ENCODE measurements at regions not wholly inside any gene's neighbourhood (a gene's known extent, or its start where the extent isn't known, plus 50 kb on each side); places are given as distances from the start of the nearest gene placed in this dataset.

DNA sequence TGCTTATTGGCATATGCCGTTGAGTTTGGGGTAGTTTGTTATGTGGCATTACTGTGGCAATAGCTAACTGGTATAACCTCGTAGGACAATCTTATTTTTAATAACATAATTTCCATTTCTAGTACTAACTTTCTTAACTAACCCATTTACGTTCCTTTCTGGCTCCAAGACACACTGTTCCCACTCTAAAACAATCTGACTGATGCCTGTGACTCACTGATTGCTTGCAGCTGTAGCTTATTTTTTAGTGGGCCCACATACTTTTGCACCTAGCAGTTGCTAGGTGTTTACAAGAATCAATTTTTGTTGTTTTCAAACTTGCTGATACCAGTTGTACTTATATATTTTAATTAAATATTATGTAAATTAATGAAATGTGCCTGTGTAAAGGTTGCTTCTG is 52.2 kb downstream of the FAT3 start:
- 78% methylated on average over 3 of the region's 3 CpGs for WGBS (ENCODE audit: insufficient coverage)
- no peak overlapping the region for H3K4me3 Mint-ChIP-seq

DNA sequence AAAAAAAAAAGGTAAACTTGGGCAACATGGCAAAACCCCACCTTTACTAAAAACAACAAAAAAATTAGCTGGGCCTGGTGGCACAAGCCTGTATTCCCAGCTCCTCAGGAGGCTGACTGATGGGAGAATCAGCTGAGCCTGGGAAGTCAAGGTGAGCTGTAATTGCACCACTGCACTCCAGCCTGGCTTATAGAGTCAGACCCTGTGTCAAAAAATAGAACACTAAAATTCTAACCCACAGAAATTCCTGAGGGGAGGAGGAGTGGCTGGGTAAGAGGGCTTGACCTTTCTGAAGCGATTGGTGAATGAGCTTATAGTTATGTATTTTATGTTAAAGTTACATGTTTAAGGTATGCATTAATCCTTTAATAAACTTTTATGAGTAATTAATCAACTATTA is 53.3 kb downstream of the FAT3 start:
- Histone ChIP-seq H3K9me3 (ENCODE audit: control insufficient read depth, insufficient read depth, low read length) (no peaks in the 10 kb centered on the region), H3K4me1 (ENCODE audit: control insufficient read depth, insufficient read depth, low read length) (no peaks in the 10 kb centered on the region), H3K36me3 (ENCODE audit: control insufficient read depth, insufficient read depth, low read length) (no peaks in the 10 kb centered on the region), H3K27ac (ENCODE audit: low read length) (no peak overlapping the region), H3K27me3 (ENCODE audit: control insufficient read depth, insufficient read depth, low read length) (no peaks in the 10 kb centered on the region), H3K4me3 (ENCODE audit: low read length) (no peak overlapping the region)
- Mint-ChIP-seq H3K4me1 (no peaks in the 10 kb centered on the region), H3K27ac (no peak overlapping the region), H3K4me3 (no peak overlapping the region), H3K9me3 (peaks cover 4 to 9% of the 10 kb centered on the region in 2 donors), H3K36me3 (no peaks in the 10 kb centered on the region), H3K27me3 (ENCODE audit: low read depth in 2 of 2) (no peaks in the 10 kb centered on the region)
- no CpG with 5 or more reads among the region's 1 CpG for WGBS (ENCODE audit: insufficient coverage)
- TF ChIP-seq, protein P1, sequence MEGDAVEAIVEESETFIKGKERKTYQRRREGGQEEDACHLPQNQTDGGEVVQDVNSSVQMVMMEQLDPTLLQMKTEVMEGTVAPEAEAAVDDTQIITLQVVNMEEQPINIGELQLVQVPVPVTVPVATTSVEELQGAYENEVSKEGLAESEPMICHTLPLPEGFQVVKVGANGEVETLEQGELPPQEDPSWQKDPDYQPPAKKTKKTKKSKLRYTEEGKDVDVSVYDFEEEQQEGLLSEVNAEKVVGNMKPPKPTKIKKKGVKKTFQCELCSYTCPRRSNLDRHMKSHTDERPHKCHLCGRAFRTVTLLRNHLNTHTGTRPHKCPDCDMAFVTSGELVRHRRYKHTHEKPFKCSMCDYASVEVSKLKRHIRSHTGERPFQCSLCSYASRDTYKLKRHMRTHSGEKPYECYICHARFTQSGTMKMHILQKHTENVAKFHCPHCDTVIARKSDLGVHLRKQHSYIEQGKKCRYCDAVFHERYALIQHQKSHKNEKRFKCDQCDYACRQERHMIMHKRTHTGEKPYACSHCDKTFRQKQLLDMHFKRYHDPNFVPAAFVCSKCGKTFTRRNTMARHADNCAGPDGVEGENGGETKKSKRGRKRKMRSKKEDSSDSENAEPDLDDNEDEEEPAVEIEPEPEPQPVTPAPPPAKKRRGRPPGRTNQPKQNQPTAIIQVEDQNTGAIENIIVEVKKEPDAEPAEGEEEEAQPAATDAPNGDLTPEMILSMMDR (IDR thresholded peaks at IDR 0.05) = no peak
- no peak for DNase-seq
- intact Hi-C loops (cut with micrococcal nuclease) = no loop called here
- ATAC-seq = no peak

More for the DNA sequence above, 52.2 kb downstream of the FAT3 start:
- no peaks in the 10 kb centered on the region for H3K27me3 ChIP-seq (ENCODE audit: control insufficient read depth, insufficient read depth, low read length)
- H3K27ac ChIP-seq (ENCODE audit: low read length) = no peak overlapping the region
- no peaks in the 10 kb centered on the region for H3K9me3 ChIP-seq (ENCODE audit: control insufficient read depth, insufficient read depth, low read length)
- DNase-seq (no peak), ATAC-seq (no peak)
- TF ChIP-seq, protein P1 (IDR thresholded peaks at IDR 0.05) = no peak
- intact Hi-C loops (cut with micrococcal nuclease) = no loop called here
- no peaks in the 10 kb centered on the region for H3K36me3 ChIP-seq (ENCODE audit: control insufficient read depth, insufficient read depth, low read length)
- no peak overlapping the region for H3K4me3 ChIP-seq (ENCODE audit: low read length)
- no peak overlapping the region for H3K27ac Mint-ChIP-seq
- H3K4me1 Mint-ChIP-seq = no peaks in the 10 kb centered on the region
- peaks cover 10% of the 10 kb centered on the region in 2 donors for H3K9me3 Mint-ChIP-seq
- H3K27me3 Mint-ChIP-seq (ENCODE audit: low read depth in 2 of 2) = no peaks in the 10 kb centered on the region
- H3K4me1 ChIP-seq (ENCODE audit: control insufficient read depth, insufficient read depth, low read length) = no peaks in the 10 kb centered on the region
- H3K36me3 Mint-ChIP-seq = no peaks in the 10 kb centered on the region

DNA sequence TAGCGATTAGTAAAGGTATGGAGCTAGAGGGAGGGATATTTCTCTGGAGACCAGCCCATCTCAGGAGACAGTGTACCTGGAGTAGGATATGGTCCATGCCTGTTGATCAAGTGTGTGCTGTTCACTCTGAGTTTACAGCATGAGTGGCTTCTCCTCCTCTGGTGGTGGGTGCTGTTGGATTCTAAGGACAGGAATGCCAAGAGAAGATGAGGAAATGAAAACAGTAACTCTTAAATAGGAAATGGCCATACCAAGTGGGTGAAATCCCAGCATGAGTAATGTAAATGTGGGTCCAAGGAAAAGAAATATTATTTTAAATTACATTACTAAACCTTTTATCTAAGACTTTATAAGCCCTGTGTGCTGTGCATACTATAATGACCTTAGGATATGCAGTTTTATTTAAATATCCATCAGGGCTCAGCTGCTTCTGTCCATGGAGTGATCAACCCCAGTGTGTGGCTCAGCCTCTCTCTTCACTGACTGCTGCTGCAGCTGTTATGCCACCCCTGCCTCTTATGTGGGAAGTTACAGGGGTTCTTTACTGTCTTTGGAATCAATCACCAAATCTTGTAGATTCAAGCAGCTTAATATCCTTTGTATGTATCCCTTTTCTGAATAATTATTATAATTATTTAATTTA is 54.3 kb downstream of the FAT3 start:
- TF ChIP-seq, protein P1 (IDR thresholded peaks at IDR 0.05) = no peak
- WGBS (ENCODE audit: insufficient coverage) = 95% methylated on average over 1 of the region's 1 CpG
- H3K27ac Mint-ChIP-seq = no peak overlapping the region

DNA sequence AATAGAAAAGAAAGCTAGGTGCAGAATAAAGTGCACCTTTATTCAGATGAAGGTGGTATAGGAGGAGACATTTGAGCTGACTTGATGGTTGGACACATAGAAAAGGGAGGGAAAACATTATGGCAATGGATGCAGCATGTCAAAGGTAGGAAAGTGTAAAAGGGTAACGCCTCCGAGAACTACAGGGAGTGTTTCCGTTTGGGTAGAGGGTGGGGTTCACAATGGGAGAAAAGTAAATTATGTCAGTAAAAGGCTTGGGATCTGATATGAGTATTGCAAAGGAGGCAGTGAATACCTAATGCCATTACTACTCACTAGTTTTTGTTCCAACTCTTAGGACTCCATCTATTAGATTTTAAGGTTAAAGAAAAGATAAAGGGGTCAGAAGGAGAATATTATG is 59.5 kb downstream of the FAT3 start:
- H3K4me3 ChIP-seq (ENCODE audit: low read length) = no peak overlapping the region
- 84% methylated on average over 3 of the region's 3 CpGs for WGBS (ENCODE audit: insufficient coverage)
- no peaks in the 10 kb centered on the region for H3K36me3 Mint-ChIP-seq
- no peaks in the 10 kb centered on the region for H3K4me1 ChIP-seq (ENCODE audit: control insufficient read depth, insufficient read depth, low read length)
- H3K9me3 ChIP-seq (ENCODE audit: control insufficient read depth, insufficient read depth, low read length) = no peaks in the 10 kb centered on the region
- no peaks in the 10 kb centered on the region for H3K36me3 ChIP-seq (ENCODE audit: control insufficient read depth, insufficient read depth, low read length)
- intact Hi-C loops (cut with micrococcal nuclease) = no loop called here
- TF ChIP-seq, protein P1 (IDR thresholded peaks at IDR 0.05) = no peak
- H3K4me3 Mint-ChIP-seq = no peak overlapping the region
- no peak for ATAC-seq
- no peak overlapping the region for H3K27ac Mint-ChIP-seq
- H3K4me1 Mint-ChIP-seq = no peaks in the 10 kb centered on the region
- peaks cover 0 to 4% of the 10 kb centered on the region in 2 donors for H3K9me3 Mint-ChIP-seq
- H3K27me3 Mint-ChIP-seq (ENCODE audit: low read depth in 2 of 2) = no peaks in the 10 kb centered on the region
- no peak overlapping the region for H3K27ac ChIP-seq (ENCODE audit: low read length)
- no peaks in the 10 kb centered on the region for H3K27me3 ChIP-seq (ENCODE audit: control insufficient read depth, insufficient read depth, low read length)
- no peak for DNase-seq

More for the DNA sequence above, 54.3 kb downstream of the FAT3 start:
- H3K4me3 Mint-ChIP-seq = no peak overlapping the region
- H3K4me1 Mint-ChIP-seq = no peaks in the 10 kb centered on the region
- peaks cover 5 to 9% of the 10 kb centered on the region in 2 donors for H3K9me3 Mint-ChIP-seq
- intact Hi-C loops (cut with micrococcal nuclease) = no loop called here
- no peaks in the 10 kb centered on the region for H3K27me3 Mint-ChIP-seq (ENCODE audit: low read depth in 2 of 2)
- DNase-seq = no peak
- Histone ChIP-seq H3K9me3 (ENCODE audit: control insufficient read depth, insufficient read depth, low read length) (no peaks in the 10 kb centered on the region), H3K36me3 (ENCODE audit: control insufficient read depth, insufficient read depth, low read length) (no peaks in the 10 kb centered on the region), H3K27me3 (ENCODE audit: control insufficient read depth, insufficient read depth, low read length) (no peaks in the 10 kb centered on the region), H3K27ac (ENCODE audit: low read length) (no peak overlapping the region), H3K4me1 (ENCODE audit: control insufficient read depth, insufficient read depth, low read length) (no peaks in the 10 kb centered on the region), H3K4me3 (ENCODE audit: low read length) (no peak overlapping the region)
- no peaks in the 10 kb centered on the region for H3K36me3 Mint-ChIP-seq
- ATAC-seq = no peak
